Muscle layer of duodenum (tissue), 2 donors: ENCODE measurements at regions not wholly inside any gene's neighbourhood (a gene's known extent, or its start where the extent isn't known, plus 50 kb on each side); places are given as distances from the start of the nearest gene placed in this dataset.
"Not testable (repeated sequence)": the region's sequence is repeated elsewhere in the genome, so short reads cannot be mapped to it uniquely, and the experiment has no call there.

Experiments
- H3K27ac ChIP-seq: one replicate; pipeline ENCODE4 v1.7.0; 2013; ENCODE audit warnings: mild to moderate bottlenecking, low read length
- H3K27me3 ChIP-seq: one replicate; pipeline ENCODE4 v1.7.0; 2013; ENCODE audit warnings: low read depth, mild to moderate bottlenecking, control low read depth, low read length
- H3K36me3 ChIP-seq, 2 donors: one replicate each; pipeline ENCODE4 v1.7.0; 2013; ENCODE audit warnings: low read length in 2 of 2, control low read depth in 1 of 2, mild to moderate bottlenecking in 1 of 2; ENCODE audit not compliant: insufficient read depth in 2 of 2, control insufficient read depth in 1 of 2
- H3K4me1 ChIP-seq, 2 donors: one replicate each; pipeline ENCODE4 v1.7.0; 2013; ENCODE audit warnings: low read length in 2 of 2, mild to moderate bottlenecking in 2 of 2, control low read depth in 1 of 2, moderate library complexity in 1 of 2; ENCODE audit not compliant: insufficient read depth in 2 of 2, control insufficient read depth in 1 of 2
- H3K4me3 ChIP-seq, 2 donors: one replicate each; pipeline ENCODE4 v1.7.0; 2013; ENCODE audit warnings: low read length in 2 of 2, low read depth in 1 of 2, mild to moderate bottlenecking in 1 of 2
- H3K9me3 ChIP-seq, 2 donors: one replicate each; pipeline ENCODE4 v1.7.0; 2013; ENCODE audit warnings: low read length in 2 of 2, control low read depth in 1 of 2, mild to moderate bottlenecking in 1 of 2; ENCODE audit not compliant: control insufficient read depth in 1 of 2
- donor health status: healthy.

DNA sequence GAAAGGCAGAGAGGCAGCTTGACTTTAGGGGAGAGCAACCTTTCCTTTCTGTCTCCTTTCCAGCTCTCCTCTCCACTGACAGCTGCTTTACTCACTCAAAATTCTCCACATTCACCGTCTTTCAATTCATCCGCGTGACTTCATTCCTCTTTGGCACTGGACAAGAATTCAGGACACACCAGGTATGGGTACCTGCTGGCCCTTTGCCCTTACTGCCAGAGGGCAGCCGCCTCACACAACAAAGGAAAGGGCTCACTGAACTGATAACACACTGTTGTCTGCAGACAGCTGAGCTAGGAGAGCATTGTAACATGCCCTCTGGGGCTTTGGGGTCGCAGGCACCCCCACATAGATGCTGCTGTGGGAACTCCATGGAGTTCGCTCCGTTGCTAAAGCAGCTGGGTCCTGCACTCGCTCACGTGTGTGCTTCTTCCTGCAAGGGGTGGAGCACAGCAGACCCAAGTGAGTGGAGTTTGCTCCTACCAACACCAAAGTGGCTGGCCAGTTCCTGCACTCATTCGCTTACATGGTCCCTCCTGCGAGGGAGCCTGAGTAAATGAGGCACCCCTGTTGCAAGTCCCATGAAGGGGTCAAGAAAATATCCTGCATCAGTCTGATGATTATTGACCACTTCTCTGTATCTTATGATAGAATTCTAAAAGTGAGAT, 79.0 kb upstream of the SGO1 start:
- Histone ChIP-seq H3K9me3 (no peaks in the 10 kb centered on the region), H3K36me3 (no peaks in the 10 kb centered on the region), H3K27me3 (no peaks in the 10 kb centered on the region), H3K27ac (no peak overlapping the region), H3K4me1 (no peaks in the 10 kb centered on the region), H3K4me3 (no peak overlapping the region)

DNA sequence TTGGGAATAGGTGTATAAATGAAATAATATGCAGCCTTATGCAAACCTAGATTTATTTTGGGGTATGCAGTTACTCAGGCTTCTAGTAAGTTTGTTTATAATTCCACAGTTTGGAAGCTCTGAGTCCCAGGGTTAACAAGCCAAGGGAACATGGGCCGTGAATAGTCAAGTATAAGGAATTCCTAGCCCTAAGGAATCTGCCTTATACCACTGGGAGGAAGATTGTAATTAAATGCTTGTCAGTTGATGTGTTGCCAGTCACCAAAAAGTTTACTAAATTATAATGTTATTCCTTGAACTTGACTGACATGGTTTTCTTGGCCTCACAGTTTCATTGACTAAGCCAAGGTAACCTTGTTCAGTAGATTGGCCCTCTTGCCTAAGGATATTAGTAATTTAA, 72.4 kb upstream of the SGO1 start:
- no peaks in the 10 kb centered on the region for H3K4me1 ChIP-seq
- H3K9me3 ChIP-seq, result no peaks in the 10 kb centered on the region
- no peaks in the 10 kb centered on the region for H3K36me3 ChIP-seq
- H3K27ac ChIP-seq, result no peak overlapping the region
- no peak overlapping the region for H3K4me3 ChIP-seq
- H3K27me3 ChIP-seq, result no peaks in the 10 kb centered on the region

- H3K27me3 ChIP-seq, result no peaks in the 10 kb centered on the region
- no peak overlapping the region for H3K27ac ChIP-seq
- H3K9me3 ChIP-seq, result no peaks in the 10 kb centered on the region
- no peaks in the 10 kb centered on the region for H3K4me1 ChIP-seq
- no peak overlapping the region for H3K4me3 ChIP-seq
- no peaks in the 10 kb centered on the region for H3K36me3 ChIP-seq
Measured at GRCh38 chr3:20256144-20256543, 70.1 kb upstream of the SGO1 start.

GRCh38 chr3:20254268-20255117, 68.5 kb upstream of the SGO1 start:
- H3K36me3 ChIP-seq, result no peaks in the 10 kb centered on the region
- no peak overlapping the region for H3K4me3 ChIP-seq
- no peaks in the 10 kb centered on the region for H3K27me3 ChIP-seq
- no peak overlapping the region for H3K27ac ChIP-seq
- H3K4me1 ChIP-seq, result no peaks in the 10 kb centered on the region
- H3K9me3 ChIP-seq, result no peaks in the 10 kb centered on the region

- H3K27me3 ChIP-seq, result no peaks in the 10 kb centered on the region
- H3K4me3 ChIP-seq, result no peak overlapping the region
- H3K27ac ChIP-seq, result no peak overlapping the region
- no peaks in the 10 kb centered on the region for H3K4me1 ChIP-seq
- H3K9me3 ChIP-seq, result peaks cover 0 to 3% of the 10 kb centered on the region in 2 donors
- no peaks in the 10 kb centered on the region for H3K36me3 ChIP-seq
Measured at GRCh38 chr3:20250786-20251185, 64.8 kb upstream of the SGO1 start.

DNA sequence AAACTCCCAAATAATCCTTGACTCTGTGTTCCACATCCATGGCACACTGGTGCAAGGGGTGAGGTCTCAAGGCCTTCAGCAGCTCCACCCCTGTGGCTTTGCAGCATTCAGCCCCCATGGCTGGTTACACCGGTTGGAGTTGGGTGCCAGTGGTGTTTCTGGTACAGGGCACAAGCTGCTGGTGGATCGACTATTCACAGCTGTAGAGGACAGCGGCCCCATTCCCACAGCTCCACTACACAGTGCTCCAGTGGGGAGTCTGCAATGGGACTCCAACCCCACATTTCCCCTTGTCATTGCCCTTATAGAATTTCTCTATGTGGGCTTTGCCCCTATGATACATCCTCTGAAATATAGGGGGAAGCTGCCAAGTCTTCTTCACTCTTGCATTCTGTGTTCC, 64.3 kb upstream of the SGO1 start:
- H3K27me3 ChIP-seq, result no peaks in the 10 kb centered on the region

GRCh38 chr3:20246662-20247061, 60.7 kb upstream of the SGO1 start:
- H3K4me1 ChIP-seq, result no peaks in the 10 kb centered on the region
- no peak overlapping the region for H3K27ac ChIP-seq
- no peaks in the 10 kb centered on the region for H3K27me3 ChIP-seq
- no peak overlapping the region for H3K4me3 ChIP-seq
- H3K9me3 ChIP-seq, result peaks cover 0 to 3% of the 10 kb centered on the region in 2 donors
- no peaks in the 10 kb centered on the region for H3K36me3 ChIP-seq

More for the DNA sequence above, 64.3 kb upstream of the SGO1 start:
- no peaks in the 10 kb centered on the region for H3K4me1 ChIP-seq
- H3K4me3 ChIP-seq, result no peak overlapping the region
- no peak overlapping the region for H3K27ac ChIP-seq
- H3K36me3 ChIP-seq, result no peaks in the 10 kb centered on the region
- peaks cover 0 to 3% of the 10 kb centered on the region in 2 donors for H3K9me3 ChIP-seq

DNA sequence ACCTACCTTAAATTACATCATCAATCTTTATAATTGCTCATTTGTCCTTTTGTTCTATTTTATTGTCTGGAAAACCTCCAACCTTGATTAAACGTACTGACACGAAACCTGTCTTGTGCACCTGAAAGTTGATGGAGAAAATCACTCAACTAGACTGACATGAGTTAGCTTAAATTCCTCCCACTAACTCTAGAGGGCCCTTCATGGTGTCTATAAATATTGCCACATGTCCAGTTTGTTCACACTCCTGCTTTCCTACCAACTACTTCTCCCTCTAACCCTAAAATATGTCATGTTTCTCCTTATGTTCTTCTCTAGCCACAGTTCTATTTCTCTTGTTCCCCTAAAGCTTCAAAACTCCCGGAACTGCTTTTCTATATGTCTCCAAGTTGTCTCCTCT, 59.8 kb upstream of the SGO1 start:
- no peaks in the 10 kb centered on the region for H3K4me1 ChIP-seq
- no peak overlapping the region for H3K27ac ChIP-seq
- H3K36me3 ChIP-seq, result no peaks in the 10 kb centered on the region
- peaks cover 0 to 3% of the 10 kb centered on the region in 2 donors for H3K9me3 ChIP-seq
- no peak overlapping the region for H3K4me3 ChIP-seq
- no peaks in the 10 kb centered on the region for H3K27me3 ChIP-seq

- H3K27ac ChIP-seq, result no peak overlapping the region
- no peaks in the 10 kb centered on the region for H3K36me3 ChIP-seq
- no peaks in the 10 kb centered on the region for H3K9me3 ChIP-seq
- H3K4me3 ChIP-seq, result no peak overlapping the region
- H3K27me3 ChIP-seq, result no peaks in the 10 kb centered on the region
- H3K4me1 ChIP-seq, result no peaks in the 10 kb centered on the region
Measured at GRCh38 chr3:20240154-20240883, 54.3 kb upstream of the SGO1 start.

DNA sequence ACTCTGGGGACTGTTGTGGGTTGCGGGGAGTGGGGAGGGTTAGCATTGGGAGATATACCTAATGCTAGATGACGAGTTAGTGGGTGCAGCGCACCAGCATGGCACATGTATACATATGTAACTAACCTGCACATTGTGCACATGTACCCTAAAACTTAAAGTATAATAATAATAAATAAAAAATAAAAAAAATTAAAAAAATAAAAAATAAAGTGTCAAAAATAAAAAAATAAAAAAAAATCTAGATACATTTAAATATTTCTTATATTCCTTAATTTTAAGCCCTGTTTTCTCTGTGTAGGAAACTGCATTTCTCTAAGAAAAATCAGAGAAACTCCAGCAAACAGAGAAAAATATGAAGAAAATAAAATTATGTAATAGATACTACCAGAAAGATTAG, 52.2 kb upstream of the SGO1 start:
- not testable (repeated sequence) for H3K27ac ChIP-seq, H3K9me3 ChIP-seq

GRCh38 chr3:20236603-20237002, 50.6 kb upstream of the SGO1 start:
- H3K36me3 ChIP-seq, result no peaks in the 10 kb centered on the region
- H3K4me1 ChIP-seq, result no peaks in the 10 kb centered on the region
- H3K4me3 ChIP-seq, result no peak overlapping the region
- H3K9me3 ChIP-seq, result no peaks in the 10 kb centered on the region
- H3K27ac ChIP-seq, result no peak overlapping the region
- no peaks in the 10 kb centered on the region for H3K27me3 ChIP-seq

More for the DNA sequence above, 52.2 kb upstream of the SGO1 start:
- H3K4me3 ChIP-seq, H3K36me3 ChIP-seq, H3K27me3 ChIP-seq, H3K4me1 ChIP-seq: not testable (repeated sequence)
